Erythroblast (primary cell): ENCODE measurements at regions not wholly inside any gene's neighbourhood (a gene's known extent, or its start where the extent isn't known, plus 50 kb on each side); places are given as distances from the start of the nearest gene placed in this dataset.

Source experiments
- GATA1 ChIP-seq: IDR thresholded peaks from 2 replicates; pipeline ENCODE4 v1.6.1; 2011; ENCODE audit warnings: low read depth, mild to moderate bottlenecking, control low read depth, low read length, moderate library complexity
- POLR2A ChIP-seq: IDR thresholded peaks from 2 replicates; pipeline ENCODE4 v1.6.1; 2011; ENCODE audit warnings: mild to moderate bottlenecking, low read length

GRCh38 chr7:69443136-69443535 lies 155.1 kb upstream of the AUTS2 start:
- no peak for TF ChIP-seq POLR2A
- TF ChIP-seq GATA1, result no peak
